ENCODE measurements at regions not wholly inside any gene's neighbourhood (a gene's known extent, or its start where the extent isn't known, plus 50 kb on each side); places are given as distances from the start of the nearest gene placed in this dataset.

GRCh38 chr5:68970617-68971016 is 123.2 kb upstream of the SLC30A5 start:
- no peaks in the 10 kb centered on the region for H3K9me3 Mint-ChIP-seq (ENCODE audit: insufficient read depth)
- no peak overlapping the region for H3K4me3 Mint-ChIP-seq
- WGBS (ENCODE audit: insufficient coverage): 94% methylated on average over 5 of the region's 5 CpGs
- H3K4me1 Mint-ChIP-seq: no peaks in the 10 kb centered on the region
- Histone ChIP-seq H3K4me1 (ENCODE audit: control insufficient read depth in 2 of 2, insufficient read depth in 2 of 2, low read length in 2 of 2) (no peaks in the 10 kb centered on the region), H3K9me3 (ENCODE audit: control extremely low read depth in 1 of 3, control insufficient read depth in 2 of 3, insufficient read depth in 1 of 3, low read length in 2 of 3) (peaks cover 0 to 16% (median 9%) of the 10 kb centered on the region in 3 donors), H3K27me3 (replicated peaks in 1 of 4; ENCODE audit: control extremely low read depth in 1 of 4, control insufficient read depth in 3 of 4, insufficient read depth in 4 of 4, low read length in 3 of 4) (peaks cover 0 to 21% (median 2%) of the 10 kb centered on the region in 4 experiments), H3K36me3 (replicated peaks in 1 of 2; ENCODE audit: control extremely low read depth in 1 of 2, control insufficient read depth in 1 of 2, extremely low read depth in 1 of 2, insufficient read depth in 2 of 2, low read length in 1 of 2) (no peaks in the 10 kb centered on the region), H3K4me2 (replicated peaks; ENCODE audit: low read depth, low read length, poor library complexity, severe bottlenecking) (no peak overlapping the region), H3K27ac (ENCODE audit: low read length in 2 of 2) (no peak overlapping the region), H3K4me3 (ENCODE audit: control extremely low read depth in 1 of 5, extremely low read depth in 1 of 5, insufficient read depth in 1 of 5, low read depth in 2 of 5, low read length in 4 of 5) (no peak overlapping the region), H4K20me1 (ENCODE audit: control insufficient read depth, insufficient read depth, low read length, poor library complexity, severe bottlenecking) (no peaks in the 10 kb centered on the region), H3K9ac (ENCODE audit: low read length) (no peak overlapping the region), H3K79me2 (ENCODE audit: control insufficient read depth, insufficient read depth, low read length) (no peaks in the 10 kb centered on the region), H2AFZ (ENCODE audit: insufficient read depth, low read depth, low read length, poor library complexity, severe bottlenecking) (no peak overlapping the region)
- no peak for DNase-seq
- intact Hi-C loops (cut with micrococcal nuclease): no loop called here
- ChIA-PET CTCF (no interaction called here), POLR2A (no interaction called here)
- ATAC-seq (ENCODE audit: low read depth): no peak
- TF ChIP-seq EZH2 (IDR thresholded peaks at IDR 0.05; ENCODE audit: borderline replicate concordance, insufficient read depth, low read depth, low read length, poor library complexity, severe bottlenecking): no peak
- TF ChIP-seq, protein P1, sequence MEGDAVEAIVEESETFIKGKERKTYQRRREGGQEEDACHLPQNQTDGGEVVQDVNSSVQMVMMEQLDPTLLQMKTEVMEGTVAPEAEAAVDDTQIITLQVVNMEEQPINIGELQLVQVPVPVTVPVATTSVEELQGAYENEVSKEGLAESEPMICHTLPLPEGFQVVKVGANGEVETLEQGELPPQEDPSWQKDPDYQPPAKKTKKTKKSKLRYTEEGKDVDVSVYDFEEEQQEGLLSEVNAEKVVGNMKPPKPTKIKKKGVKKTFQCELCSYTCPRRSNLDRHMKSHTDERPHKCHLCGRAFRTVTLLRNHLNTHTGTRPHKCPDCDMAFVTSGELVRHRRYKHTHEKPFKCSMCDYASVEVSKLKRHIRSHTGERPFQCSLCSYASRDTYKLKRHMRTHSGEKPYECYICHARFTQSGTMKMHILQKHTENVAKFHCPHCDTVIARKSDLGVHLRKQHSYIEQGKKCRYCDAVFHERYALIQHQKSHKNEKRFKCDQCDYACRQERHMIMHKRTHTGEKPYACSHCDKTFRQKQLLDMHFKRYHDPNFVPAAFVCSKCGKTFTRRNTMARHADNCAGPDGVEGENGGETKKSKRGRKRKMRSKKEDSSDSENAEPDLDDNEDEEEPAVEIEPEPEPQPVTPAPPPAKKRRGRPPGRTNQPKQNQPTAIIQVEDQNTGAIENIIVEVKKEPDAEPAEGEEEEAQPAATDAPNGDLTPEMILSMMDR (IDR thresholded peaks at IDR 0.05): no peak
- H3K27ac Mint-ChIP-seq: no peak overlapping the region
- H3K27me3 Mint-ChIP-seq: peaks cover 27% of the 10 kb centered on the region

DNA sequence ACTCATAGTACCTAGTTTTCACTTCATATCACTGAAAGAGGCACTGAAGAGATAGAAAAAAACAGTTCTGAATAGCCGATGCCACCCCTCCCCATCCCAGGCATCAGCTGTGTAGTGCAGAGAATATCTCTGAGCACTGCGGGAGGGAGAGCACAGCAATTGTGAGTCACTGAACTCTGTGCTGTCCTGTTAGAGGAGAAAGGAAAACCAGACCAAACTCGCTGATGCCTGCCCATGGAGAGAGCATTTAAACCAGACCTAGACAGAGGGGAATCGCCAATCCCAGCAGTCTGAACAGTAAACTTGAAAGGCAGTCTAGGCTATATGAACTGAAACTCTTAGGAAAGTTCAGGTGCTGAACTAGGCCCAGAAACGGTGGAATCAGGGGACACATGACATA is 120.1 kb upstream of the SLC30A5 start:
- Histone ChIP-seq H3K4me1 (ENCODE audit: control insufficient read depth in 2 of 2, insufficient read depth in 2 of 2, low read length in 2 of 2) (no peaks in the 10 kb centered on the region), H3K27me3 (replicated peaks in 1 of 4; ENCODE audit: control extremely low read depth in 1 of 4, control insufficient read depth in 3 of 4, insufficient read depth in 4 of 4, low read length in 3 of 4) (peaks cover 0 to 21% (median 2%) of the 10 kb centered on the region in 4 experiments), H3K9ac (ENCODE audit: low read length) (no peak overlapping the region), H3K27ac (ENCODE audit: low read length in 2 of 2) (no peak overlapping the region), H3K4me3 (ENCODE audit: control extremely low read depth in 1 of 5, extremely low read depth in 1 of 5, insufficient read depth in 1 of 5, low read depth in 2 of 5, low read length in 4 of 5) (no peak overlapping the region), H3K4me2 (replicated peaks; ENCODE audit: low read depth, low read length, poor library complexity, severe bottlenecking) (no peak overlapping the region), H2AFZ (ENCODE audit: insufficient read depth, low read depth, low read length, poor library complexity, severe bottlenecking) (no peak overlapping the region), H3K9me3 (ENCODE audit: control extremely low read depth in 1 of 3, control insufficient read depth in 2 of 3, insufficient read depth in 1 of 3, low read length in 2 of 3) (peaks cover 0 to 15% (median 11%) of the 10 kb centered on the region in 3 donors), H3K36me3 (replicated peaks in 1 of 2; ENCODE audit: control extremely low read depth in 1 of 2, control insufficient read depth in 1 of 2, extremely low read depth in 1 of 2, insufficient read depth in 2 of 2, low read length in 1 of 2) (no peaks in the 10 kb centered on the region), H4K20me1 (ENCODE audit: control insufficient read depth, insufficient read depth, low read length, poor library complexity, severe bottlenecking) (no peaks in the 10 kb centered on the region), H3K79me2 (ENCODE audit: control insufficient read depth, insufficient read depth, low read length) (no peaks in the 10 kb centered on the region)
- no peak for TF ChIP-seq EZH2 (IDR thresholded peaks at IDR 0.05; ENCODE audit: borderline replicate concordance, insufficient read depth, low read depth, low read length, poor library complexity, severe bottlenecking)
- TF ChIP-seq, protein P1 (IDR thresholded peaks at IDR 0.05): no peak
- Mint-ChIP-seq H3K9me3 (ENCODE audit: insufficient read depth) (peaks cover 10% of the 10 kb centered on the region), H3K27ac (no peak overlapping the region), H3K4me3 (no peak overlapping the region), H3K4me1 (no peaks in the 10 kb centered on the region), H3K27me3 (peaks cover 35% of the 10 kb centered on the region)
- ATAC-seq (ENCODE audit: low read depth) (no peak), DNase-seq (no peak)
- intact Hi-C loops (cut with micrococcal nuclease): no loop called here
- POLR2A ChIA-PET: no interaction called here
- WGBS (ENCODE audit: insufficient coverage): 90% methylated on average over 3 of the region's 5 CpGs
- CTCF ChIA-PET: no interaction called here
